Astrocyte (in vitro differentiated cells and primary cell): ENCODE measurements at regions not wholly inside any gene's neighbourhood (a gene's known extent, or its start where the extent isn't known, plus 50 kb on each side); places are given as distances from the start of the nearest gene placed in this dataset.
"Not testable (repeated sequence)": the region's sequence is repeated elsewhere in the genome, so short reads cannot be mapped to it uniquely, and the experiment has no call there.

Experiments used
- DNase-seq: peaks from one replicate; pipeline ENCODE4 v3.0.0-alpha.2; 2010; ENCODE audit warnings: low read depth
- FAIRE-seq: peaks from 2 replicates; lab custom pipeline; 2011; peaks lifted over from hg19 to GRCh38; lab: Jason Lieb, UNC
- H2AFZ ChIP-seq: 2 replicates; pipeline ENCODE4 v1.6.0; 2012; ENCODE audit warnings: low read depth, low read length, inconsistent platforms
- H3K27ac ChIP-seq: 2 replicates; pipeline ENCODE4 v1.5.1; 2011; ENCODE audit warnings: low read depth, low read length, inconsistent platforms
- H3K27me3 ChIP-seq: 2 replicates; pipeline ENCODE4 v1.6.0; 2011; ENCODE audit warnings: low read length, inconsistent platforms; ENCODE audit not compliant: insufficient read depth
- H3K36me3 ChIP-seq: 2 replicates; pipeline ENCODE4 v1.5.1; 2011; ENCODE audit warnings: low read length, inconsistent platforms; ENCODE audit not compliant: insufficient read depth
- H3K4me1 ChIP-seq: 2 replicates; pipeline ENCODE4 v1.5.1; 2011; ENCODE audit warnings: low read length, inconsistent platforms; ENCODE audit not compliant: insufficient read depth
- H3K4me2 ChIP-seq: 2 replicates; pipeline ENCODE4 v1.6.0; 2012; ENCODE audit warnings: low read length, inconsistent platforms
- H3K4me3 ChIP-seq: 2 replicates; pipeline ENCODE4 v1.5.1; 2011; ENCODE audit warnings: low read depth, mild to moderate bottlenecking, low read length, inconsistent platforms; ENCODE audit not compliant: insufficient read depth
- H3K79me2 ChIP-seq: 2 replicates; pipeline ENCODE4 v1.6.0; 2012; ENCODE audit warnings: mild to moderate bottlenecking, low read length, inconsistent platforms; ENCODE audit not compliant: insufficient read depth
- H3K9ac ChIP-seq: 2 replicates; pipeline ENCODE4 v1.6.0; 2012; ENCODE audit warnings: mild to moderate bottlenecking, low read length, inconsistent platforms
- H3K9me3 ChIP-seq: 2 replicates; pipeline ENCODE4 v1.5.1; 2012; ENCODE audit warnings: low read depth, mild to moderate bottlenecking, low read length, inconsistent platforms; ENCODE audit not compliant: insufficient read depth
- H4K20me1 ChIP-seq: 2 replicates; pipeline ENCODE4 v1.6.0; 2012; ENCODE audit warnings: low read length, inconsistent platforms; ENCODE audit not compliant: insufficient read depth
- H3K27ac Mint-ChIP-seq: one replicate; pipeline ENCODE4 v1.8.0; 2021; ENCODE audit warnings: mild to moderate bottlenecking, mixed read lengths; ENCODE audit not compliant: unreplicated experiment
- H3K27me3 Mint-ChIP-seq: one replicate; pipeline ENCODE4 v1.8.0; 2021; ENCODE audit warnings: low read depth, mixed read lengths; ENCODE audit not compliant: unreplicated experiment
- H3K36me3 Mint-ChIP-seq: one replicate; pipeline ENCODE4 v1.8.0; 2021; ENCODE audit warnings: low read depth, mixed read lengths; ENCODE audit not compliant: unreplicated experiment
- H3K4me1 Mint-ChIP-seq: one replicate; pipeline ENCODE4 v1.8.0; 2021; ENCODE audit warnings: low read depth, mixed read lengths; ENCODE audit not compliant: unreplicated experiment
- H3K4me3 Mint-ChIP-seq: one replicate; pipeline ENCODE4 v1.8.0; 2021; ENCODE audit warnings: mild to moderate bottlenecking, moderate library complexity, mixed read lengths; ENCODE audit not compliant: unreplicated experiment
- H3K9me3 Mint-ChIP-seq: one replicate; pipeline ENCODE4 v1.8.0; 2021; ENCODE audit warnings: mild to moderate bottlenecking, mixed read lengths; ENCODE audit not compliant: unreplicated experiment
- CTCF ChIP-seq: IDR thresholded peaks from 2 replicates; pipeline ENCODE4 v1.5.1; 2011; ENCODE audit warnings: low read depth, mild to moderate bottlenecking, inconsistent platforms, low read length, moderate library complexity; ENCODE audit not compliant: insufficient read depth
- EZH2 ChIP-seq: IDR thresholded peaks from 2 replicates; pipeline ENCODE4 v1.6.1; 2012; ENCODE audit warnings: mild to moderate bottlenecking, low read length, inconsistent platforms; ENCODE audit not compliant: insufficient read depth

DNA sequence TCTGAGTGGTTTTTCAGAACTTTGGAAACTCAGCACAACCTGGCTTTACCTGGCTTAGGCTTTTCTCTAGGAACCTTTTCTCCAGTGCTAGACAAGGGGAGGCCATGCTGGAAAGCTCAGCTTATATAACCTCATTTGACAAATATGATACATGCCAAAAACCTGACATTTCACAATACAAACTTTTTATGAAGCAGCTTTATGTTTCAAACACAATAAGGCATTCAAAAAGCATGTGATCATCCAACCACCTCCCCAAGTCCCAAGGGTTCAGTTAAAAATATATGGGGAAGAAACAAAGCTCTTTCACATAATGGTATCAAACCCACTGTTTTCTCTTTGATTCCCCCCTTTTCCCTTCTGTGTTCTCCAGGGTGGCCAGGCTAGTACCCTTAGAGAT, 63.7 kb downstream of the ZC3H11B start:
- H3K36me3 ChIP-seq, result no peaks in the 10 kb centered on the region
- H3K4me3 ChIP-seq, result no peak overlapping the region
- H4K20me1 ChIP-seq, result no peaks in the 10 kb centered on the region
- H3K9ac ChIP-seq, result no peak overlapping the region
- H3K27ac ChIP-seq, result no peak overlapping the region
- FAIRE-seq, result no peak
- TF ChIP-seq CTCF (no peak), EZH2 (no peak)
- H3K4me1 ChIP-seq, result no peaks in the 10 kb centered on the region
- no peak for DNase-seq
- H3K27ac Mint-ChIP-seq, result no peak overlapping the region
- peaks cover 3% of the 10 kb centered on the region for H3K9me3 Mint-ChIP-seq
- no peak overlapping the region for H2AFZ ChIP-seq
- no peaks in the 10 kb centered on the region for H3K27me3 Mint-ChIP-seq
- no peaks in the 10 kb centered on the region for H3K79me2 ChIP-seq
- no peaks in the 10 kb centered on the region for H3K9me3 ChIP-seq
- H3K36me3 Mint-ChIP-seq, result no peaks in the 10 kb centered on the region
- no peaks in the 10 kb centered on the region for H3K27me3 ChIP-seq
- no peak overlapping the region for H3K4me2 ChIP-seq
- no peak overlapping the region for H3K4me3 Mint-ChIP-seq
- H3K4me1 Mint-ChIP-seq, result no peaks in the 10 kb centered on the region

DNA sequence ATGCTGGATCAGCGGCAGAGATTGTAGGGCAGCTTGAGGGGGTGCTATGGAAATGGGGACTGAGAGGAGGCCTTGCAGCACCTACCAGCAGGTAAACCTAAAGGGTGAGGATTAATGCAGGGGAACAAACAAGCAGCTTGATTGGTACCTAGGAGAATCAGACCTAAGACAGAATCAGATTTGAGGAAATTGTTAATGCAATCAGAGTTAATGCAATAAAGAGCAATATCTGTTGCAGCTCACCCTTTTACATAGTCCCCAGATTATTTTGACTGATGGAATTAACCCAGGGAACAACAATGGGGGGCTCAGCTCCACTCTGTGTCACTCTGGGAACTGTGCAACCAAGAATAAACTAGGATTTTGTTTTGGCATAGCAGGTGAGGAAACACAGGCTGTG, 64.5 kb downstream of the ZC3H11B start:
- no peaks in the 10 kb centered on the region for H3K36me3 ChIP-seq
- H2AFZ ChIP-seq, result no peak overlapping the region
- no peak overlapping the region for H3K9ac ChIP-seq
- no peak overlapping the region for H3K27ac Mint-ChIP-seq
- TF ChIP-seq CTCF (no peak), EZH2 (no peak)
- no peaks in the 10 kb centered on the region for H3K27me3 Mint-ChIP-seq
- no peaks in the 10 kb centered on the region for H3K9me3 ChIP-seq
- peaks cover 2% of the 10 kb centered on the region for H3K4me1 Mint-ChIP-seq
- no peaks in the 10 kb centered on the region for H3K27me3 ChIP-seq
- no peaks in the 10 kb centered on the region for H3K36me3 Mint-ChIP-seq
- H3K9me3 Mint-ChIP-seq, result peaks cover 3% of the 10 kb centered on the region
- no peaks in the 10 kb centered on the region for H4K20me1 ChIP-seq
- no peak for FAIRE-seq
- no peak overlapping the region for H3K4me3 ChIP-seq
- H3K79me2 ChIP-seq, result no peaks in the 10 kb centered on the region
- H3K4me3 Mint-ChIP-seq, result no peak overlapping the region
- no peaks in the 10 kb centered on the region for H3K4me1 ChIP-seq
- H3K4me2 ChIP-seq, result no peak overlapping the region
- DNase-seq, result no peak
- no peak overlapping the region for H3K27ac ChIP-seq

- not testable (repeated sequence) for H3K36me3 ChIP-seq, H3K9ac ChIP-seq, H3K27me3 ChIP-seq, H3K9me3 ChIP-seq, H3K4me2 ChIP-seq, H3K27ac Mint-ChIP-seq, H3K4me1 ChIP-seq, H3K9me3 Mint-ChIP-seq, DNase-seq, H3K36me3 Mint-ChIP-seq, H2AFZ ChIP-seq, H4K20me1 ChIP-seq, H3K4me3 Mint-ChIP-seq, H3K79me2 ChIP-seq, FAIRE-seq, H3K4me3 ChIP-seq, H3K27ac ChIP-seq, H3K27me3 Mint-ChIP-seq
- H3K4me1 Mint-ChIP-seq, result peaks cover 13% of the 10 kb centered on the region
Observed at GRCh38 chr1:219545756-219546155, 67.1 kb downstream of the ZC3H11B start.
